ENCODE measurements at regions not wholly inside any gene's neighbourhood (a gene's known extent, or its start where the extent isn't known, plus 50 kb on each side); places are given as distances from the start of the nearest gene placed in this dataset.
"Not testable (repeated sequence)": the region's sequence is repeated elsewhere in the genome, so short reads cannot be mapped to it uniquely, and the experiment has no call there.

DNA sequence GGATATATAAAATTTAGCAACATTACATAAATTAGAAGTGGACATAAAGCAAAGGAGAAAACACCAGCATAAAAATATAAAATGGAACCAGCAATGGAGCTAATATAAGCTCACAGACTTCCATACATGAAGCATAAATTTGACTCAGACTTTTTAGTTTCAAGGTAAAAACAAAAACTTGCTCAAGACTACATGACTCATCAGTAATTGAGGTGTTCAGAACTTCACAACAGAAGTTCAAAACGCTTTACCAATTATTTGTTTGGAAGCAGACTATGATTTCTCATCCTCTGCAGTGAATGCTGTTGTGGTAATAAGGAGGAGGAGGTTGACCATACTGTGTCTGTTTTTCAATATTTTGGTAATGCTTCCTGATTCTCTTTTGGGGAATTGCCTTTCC is 192.0 kb upstream of the MEIS1 start:
- not testable (repeated sequence) for TF ChIP-seq CTCF (IDR thresholded peaks at IDR 0.05); POLR2AphosphoS5 (IDR thresholded peaks at IDR 0.05; ENCODE audit: low read depth, low read length); REST (IDR thresholded peaks at IDR 0.05; ENCODE audit: insufficient read depth in 1 of 2, low read depth in 2 of 2, low read length in 1 of 2); SIN3A (IDR thresholded peaks at IDR 0.05; ENCODE audit: borderline replicate concordance, insufficient read depth, low read depth, low read length)

Data from Panc1 (cell line).